PFSK-1 (cell line): ENCODE measurements at regions not wholly inside any gene's neighbourhood (a gene's known extent, or its start where the extent isn't known, plus 50 kb on each side); places are given as distances from the start of the nearest gene placed in this dataset.

Experiments
- FOXP2 ChIP-seq: optimal IDR thresholded peaks from 2 replicates; pipeline ENCODE3; 2011; ENCODE audit warnings: borderline replicate concordance, control low read depth, inconsistent platforms; ENCODE audit not compliant: insufficient read depth; ENCODE audit errors: extremely low read length, extremely low read depth
- POLR2AphosphoS5 ChIP-seq: IDR thresholded peaks from 2 replicates; pipeline ENCODE4 v1.6.1; 2012; ENCODE audit warnings: low read depth, mild to moderate bottlenecking, control low read depth, low read length, moderate library complexity
- SIN3A ChIP-seq: IDR thresholded peaks from 2 replicates; pipeline ENCODE4 v1.6.1; 2012; ENCODE audit warnings: mild to moderate bottlenecking, low read length, moderate library complexity, borderline replicate concordance; ENCODE audit not compliant: insufficient read depth
- TAF1 ChIP-seq: IDR thresholded peaks from 2 replicates; pipeline ENCODE4 v1.6.1; 2012; ENCODE audit warnings: low read length, control low read depth, borderline replicate concordance; ENCODE audit not compliant: insufficient read depth
- TF ChIP-seq, protein P1 (sequence below), 2 experiments: IDR thresholded peaks; 2 replicates each; pipeline versions ENCODE4 v1.6.1 to v1.8.0; 2011 to 2012; ENCODE audit warnings: low read depth in 2 of 2, low read length in 2 of 2, control low read depth in 1 of 2, inconsistent platforms in 1 of 2, mild to moderate bottlenecking in 1 of 2, moderate library complexity in 1 of 2; ENCODE audit not compliant: insufficient read depth in 1 of 2

GRCh38 chr11:96482193-96482592 is 92.4 kb downstream of the JRKL start:
- no peak for TF ChIP-seq SIN3A
- TF ChIP-seq, protein P1, sequence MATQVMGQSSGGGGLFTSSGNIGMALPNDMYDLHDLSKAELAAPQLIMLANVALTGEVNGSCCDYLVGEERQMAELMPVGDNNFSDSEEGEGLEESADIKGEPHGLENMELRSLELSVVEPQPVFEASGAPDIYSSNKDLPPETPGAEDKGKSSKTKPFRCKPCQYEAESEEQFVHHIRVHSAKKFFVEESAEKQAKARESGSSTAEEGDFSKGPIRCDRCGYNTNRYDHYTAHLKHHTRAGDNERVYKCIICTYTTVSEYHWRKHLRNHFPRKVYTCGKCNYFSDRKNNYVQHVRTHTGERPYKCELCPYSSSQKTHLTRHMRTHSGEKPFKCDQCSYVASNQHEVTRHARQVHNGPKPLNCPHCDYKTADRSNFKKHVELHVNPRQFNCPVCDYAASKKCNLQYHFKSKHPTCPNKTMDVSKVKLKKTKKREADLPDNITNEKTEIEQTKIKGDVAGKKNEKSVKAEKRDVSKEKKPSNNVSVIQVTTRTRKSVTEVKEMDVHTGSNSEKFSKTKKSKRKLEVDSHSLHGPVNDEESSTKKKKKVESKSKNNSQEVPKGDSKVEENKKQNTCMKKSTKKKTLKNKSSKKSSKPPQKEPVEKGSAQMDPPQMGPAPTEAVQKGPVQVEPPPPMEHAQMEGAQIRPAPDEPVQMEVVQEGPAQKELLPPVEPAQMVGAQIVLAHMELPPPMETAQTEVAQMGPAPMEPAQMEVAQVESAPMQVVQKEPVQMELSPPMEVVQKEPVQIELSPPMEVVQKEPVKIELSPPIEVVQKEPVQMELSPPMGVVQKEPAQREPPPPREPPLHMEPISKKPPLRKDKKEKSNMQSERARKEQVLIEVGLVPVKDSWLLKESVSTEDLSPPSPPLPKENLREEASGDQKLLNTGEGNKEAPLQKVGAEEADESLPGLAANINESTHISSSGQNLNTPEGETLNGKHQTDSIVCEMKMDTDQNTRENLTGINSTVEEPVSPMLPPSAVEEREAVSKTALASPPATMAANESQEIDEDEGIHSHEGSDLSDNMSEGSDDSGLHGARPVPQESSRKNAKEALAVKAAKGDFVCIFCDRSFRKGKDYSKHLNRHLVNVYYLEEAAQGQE (IDR thresholded peaks at IDR 0.05; ENCODE audit: insufficient read depth in 1 of 2, low read depth in 2 of 2, low read length in 2 of 2) = no peak
- no peak for TF ChIP-seq TAF1
- TF ChIP-seq FOXP2 = no peak
- no peak for TF ChIP-seq POLR2AphosphoS5

- TF ChIP-seq TAF1 (no peak), FOXP2 (no peak), SIN3A (no peak), POLR2AphosphoS5 (no peak)
- TF ChIP-seq, protein P1 (IDR thresholded peaks at IDR 0.05; ENCODE audit: insufficient read depth in 1 of 2, low read depth in 2 of 2, low read length in 2 of 2) = no peak
These were observed 93.7 kb downstream of the JRKL start for GRCh38 chr11:96483374-96483955.

DNA sequence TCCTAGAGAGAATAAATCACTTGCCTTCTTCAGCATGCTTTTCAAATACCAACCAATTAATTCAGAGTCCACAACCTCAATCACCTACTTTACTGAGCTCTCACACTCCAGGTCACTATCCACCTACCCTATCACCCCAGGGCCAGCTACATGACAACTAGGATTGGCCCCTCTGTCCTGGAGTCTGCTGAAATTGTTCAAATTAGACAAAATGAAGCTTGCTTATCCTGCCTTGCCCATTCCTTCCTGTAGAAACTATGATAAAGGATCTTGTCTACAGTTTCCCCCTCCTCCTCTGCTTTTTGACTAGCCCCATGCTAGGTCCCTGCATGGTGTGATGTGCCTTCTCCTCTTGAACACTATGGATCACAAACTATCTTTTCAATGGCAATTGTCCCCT is 94.5 kb downstream of the JRKL start:
- TF ChIP-seq POLR2AphosphoS5 = no peak
- TF ChIP-seq SIN3A = no peak
- no peak for TF ChIP-seq TAF1
- TF ChIP-seq, protein P1 (IDR thresholded peaks at IDR 0.05; ENCODE audit: insufficient read depth in 1 of 2, low read depth in 2 of 2, low read length in 2 of 2) = no peak
- TF ChIP-seq FOXP2 = no peak

GRCh38 chr11:96486890-96487611 is 97.2 kb downstream of the JRKL start:
- TF ChIP-seq FOXP2 (no peak), SIN3A (no peak), TAF1 (no peak), POLR2AphosphoS5 (no peak)
- TF ChIP-seq, protein P1 (IDR thresholded peaks at IDR 0.05; ENCODE audit: insufficient read depth in 1 of 2, low read depth in 2 of 2, low read length in 2 of 2) = no peak
